Stomach (tissue), 8 donors: ENCODE measurements at regions not wholly inside any gene's neighbourhood (a gene's known extent, or its start where the extent isn't known, plus 50 kb on each side); places are given as distances from the start of the nearest gene placed in this dataset.

Experiments
- DNase-seq, 2 donors: peaks; one replicate each; pipeline versions ENCODE4 v3.0.0 to v3.0.0-alpha.2; 2013 to 2019
- H3K27ac ChIP-seq, 5 donors: fragments of 200-600 bp in 4 of 5; sonication (generic) in 4 of 5; one replicate each; pipeline ENCODE4 v1.5.1; 2013 to 2019; ENCODE audit warnings: mild to moderate bottlenecking in 1 of 5, moderate library complexity in 1 of 5
- H3K27me3 ChIP-seq, 3 donors: fragments of 200-600 bp; sonication (generic); one replicate each; pipeline ENCODE4 v1.5.1; 2017 to 2019; ENCODE audit warnings: mixed run types in 1 of 3
- H3K36me3 ChIP-seq, 4 donors: fragments of 200-600 bp; sonication (generic); 1 replicate in 3 of 4; 2 replicates in 1 of 4; pipeline ENCODE4 v1.5.1; 2016 to 2019
- H3K4me1 ChIP-seq, 4 donors: fragments of 200-600 bp; sonication (generic); one replicate each; pipeline ENCODE4 v1.5.1; 2016 to 2019
- H3K4me3 ChIP-seq, 4 donors: fragments of 200-600 bp; sonication (generic) in 3 of 4; one replicate each; pipeline ENCODE4 v1.5.1; 2016 to 2019; ENCODE audit warnings: mild to moderate bottlenecking in 1 of 4
- H3K9me3 ChIP-seq, 4 donors: fragments of 200-600 bp; sonication (generic); one replicate each; pipeline ENCODE4 v1.5.1; 2016 to 2019
- EP300 ChIP-seq: sonication (generic); formaldehyde crosslinking; IDR thresholded peaks from one replicate; pipeline ENCODE4 v1.6.1; 2017; ENCODE audit warnings: antibody characterized with exemption
- POLR2A ChIP-seq, 4 donors: fragments of 450-650 bp; IDR thresholded peaks; one replicate each; pipeline ENCODE4 v1.6.1; 2016; ENCODE audit warnings: antibody characterized with exemption in 4 of 4, control low read depth in 2 of 4, mild to moderate bottlenecking in 1 of 4, moderate library complexity in 1 of 4
- POLR2AphosphoS5 ChIP-seq, 3 donors: sonication (generic); formaldehyde crosslinking; IDR thresholded peaks; one replicate each; pipeline ENCODE4 v1.6.1; 2016; ENCODE audit warnings: antibody characterized with exemption in 3 of 3
- WGBS, 5 donors: extraction: QIAGEN DNeasy Blood & Tissue Kit in 3 of 5; methylation state at CpG; one replicate each; pipeline versions ENCODE4 v1.1.5 to v1.1.7; 2013 to 2018; 5-methylcytosine and 5-hydroxymethylcytosine counted together
- intact Hi-C: fragments of 100-400 bp; cut with DNase I; formaldehyde crosslinking; loops from one replicate; pipeline ENCODE4 v1.15.1; 2023; ENCODE audit warnings: low total_unique reads
- TF ChIP-seq, protein P1 (sequence below), 7 experiments: fragments of 450-650 bp in 4 of 7; fragments of 200-600 bp in 3 of 7; sonication (generic) in 3 of 7; IDR thresholded peaks; one replicate each; pipeline ENCODE4 v1.5.1; 2016 to 2019; ENCODE audit warnings: antibody characterized with exemption in 7 of 7, control low read depth in 2 of 7, mild to moderate bottlenecking in 1 of 7
- donor health status: healthy with polysubstance abuse.
- donor health status: Bipolar disorder and iron deficiency.
- donor health status: healthy.

DNA sequence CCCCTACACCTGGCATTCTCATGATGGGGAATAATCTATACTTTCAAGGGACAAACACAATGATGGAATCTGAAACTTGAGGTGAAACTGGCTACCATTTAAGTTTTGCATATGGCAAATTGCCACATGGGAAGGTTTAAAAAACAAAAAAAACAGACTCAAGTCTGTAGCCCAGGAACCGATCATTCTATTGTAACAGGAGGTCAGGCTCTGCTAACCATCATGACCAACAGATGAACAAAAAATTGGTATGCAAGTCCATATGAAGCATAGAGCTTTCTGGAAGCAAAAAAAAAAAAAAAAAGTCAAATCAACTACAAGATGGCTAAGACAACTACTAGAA lies 594.3 kb upstream of the DIPK2B start:
- 67 to 93% (median 80%) methylated on average over 1 of the region's 1 CpG for WGBS, 5 donors
- peaks cover 0 to 13% (median 0%) of the 10 kb centered on the region in 3 donors for H3K27me3 ChIP-seq
- H3K27ac ChIP-seq: no peak overlapping the region
- peaks cover 0 to 6% (median 0%) of the 10 kb centered on the region in 4 donors for H3K4me1 ChIP-seq
- intact Hi-C loops: no loop called here
- no peak for DNase-seq
- no peaks in the 10 kb centered on the region for H3K9me3 ChIP-seq
- H3K36me3 ChIP-seq: no peaks in the 10 kb centered on the region
- TF ChIP-seq EP300 (no peak), POLR2A (IDR thresholded peaks at IDR 0.05) (no peak), POLR2AphosphoS5 (IDR thresholded peaks at IDR 0.05) (no peak)
- TF ChIP-seq, protein P1, sequence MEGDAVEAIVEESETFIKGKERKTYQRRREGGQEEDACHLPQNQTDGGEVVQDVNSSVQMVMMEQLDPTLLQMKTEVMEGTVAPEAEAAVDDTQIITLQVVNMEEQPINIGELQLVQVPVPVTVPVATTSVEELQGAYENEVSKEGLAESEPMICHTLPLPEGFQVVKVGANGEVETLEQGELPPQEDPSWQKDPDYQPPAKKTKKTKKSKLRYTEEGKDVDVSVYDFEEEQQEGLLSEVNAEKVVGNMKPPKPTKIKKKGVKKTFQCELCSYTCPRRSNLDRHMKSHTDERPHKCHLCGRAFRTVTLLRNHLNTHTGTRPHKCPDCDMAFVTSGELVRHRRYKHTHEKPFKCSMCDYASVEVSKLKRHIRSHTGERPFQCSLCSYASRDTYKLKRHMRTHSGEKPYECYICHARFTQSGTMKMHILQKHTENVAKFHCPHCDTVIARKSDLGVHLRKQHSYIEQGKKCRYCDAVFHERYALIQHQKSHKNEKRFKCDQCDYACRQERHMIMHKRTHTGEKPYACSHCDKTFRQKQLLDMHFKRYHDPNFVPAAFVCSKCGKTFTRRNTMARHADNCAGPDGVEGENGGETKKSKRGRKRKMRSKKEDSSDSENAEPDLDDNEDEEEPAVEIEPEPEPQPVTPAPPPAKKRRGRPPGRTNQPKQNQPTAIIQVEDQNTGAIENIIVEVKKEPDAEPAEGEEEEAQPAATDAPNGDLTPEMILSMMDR (IDR thresholded peaks at IDR 0.05): no peak
- H3K4me3 ChIP-seq: no peak overlapping the region

DNA sequence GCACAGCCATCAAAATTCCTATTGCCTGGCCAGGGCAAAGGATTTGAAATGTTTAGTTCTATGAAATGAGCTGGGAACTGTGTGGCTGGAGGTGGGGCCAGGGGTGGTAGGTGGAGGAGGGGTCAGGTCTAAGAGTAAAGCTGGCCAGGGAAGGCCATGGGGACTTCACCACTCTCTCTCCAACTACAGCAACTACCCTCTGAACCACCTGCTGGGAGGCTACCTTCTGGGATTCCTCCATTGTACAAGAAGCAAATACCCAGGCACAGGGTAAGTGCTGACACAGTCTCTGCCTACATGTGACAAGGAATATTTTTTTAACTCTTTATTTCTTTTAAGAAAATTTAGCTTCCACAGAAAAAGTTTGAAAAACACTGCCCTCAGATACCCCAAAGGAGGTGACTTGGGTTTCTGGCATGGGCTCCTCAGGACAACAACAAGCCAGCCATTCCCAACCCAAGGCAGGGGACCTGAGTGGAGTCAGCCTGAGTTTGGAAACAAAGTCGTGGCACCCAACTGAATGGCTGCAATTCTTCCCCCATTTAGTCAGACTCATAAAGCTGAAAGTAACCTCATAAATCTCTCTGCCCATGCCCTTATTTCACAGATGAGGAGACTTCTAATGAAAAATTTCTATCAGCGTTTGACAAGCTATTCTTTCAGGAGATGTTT lies 593.8 kb upstream of the DIPK2B start:
- no peak overlapping the region for H3K4me3 ChIP-seq
- no peaks in the 10 kb centered on the region for H3K9me3 ChIP-seq
- H3K4me1 ChIP-seq: peaks cover 0 to 4% (median 0%) of the 10 kb centered on the region in 4 donors
- no peak overlapping the region for H3K27ac ChIP-seq
- H3K27me3 ChIP-seq: peaks cover 0 to 13% (median 0%) of the 10 kb centered on the region in 3 donors
- H3K36me3 ChIP-seq: no peaks in the 10 kb centered on the region
- DNase-seq: no peak
- WGBS, 5 donors: 55 to 96% (median 84%) methylated on average over 2 of the region's 2 CpGs
- TF ChIP-seq POLR2A (IDR thresholded peaks at IDR 0.05) (no peak), EP300 (no peak), POLR2AphosphoS5 (IDR thresholded peaks at IDR 0.05) (no peak)
- intact Hi-C loops: no loop called here

DNA sequence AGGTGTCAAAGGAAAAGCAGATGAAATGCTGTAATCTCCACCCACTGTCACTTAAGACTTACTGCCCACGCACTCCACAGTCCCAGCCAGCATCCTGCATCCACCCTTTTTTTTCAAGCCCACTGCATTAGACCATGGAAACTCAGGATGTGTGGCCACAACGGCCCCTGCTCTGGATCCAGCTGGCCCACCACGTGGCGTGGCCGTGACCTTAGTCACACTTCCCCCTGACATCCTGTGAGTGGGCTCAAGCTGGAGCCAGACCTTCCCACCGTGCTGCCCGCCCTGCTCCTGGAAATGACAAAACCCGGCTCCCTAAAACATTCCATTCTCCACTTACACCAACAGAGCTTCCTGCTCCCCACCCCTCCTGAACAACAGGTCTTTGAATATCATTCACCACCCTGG lies 588.3 kb upstream of the DIPK2B start:
- no peak overlapping the region for H3K4me3 ChIP-seq
- intact Hi-C loops: no loop called here
- H3K36me3 ChIP-seq: no peaks in the 10 kb centered on the region
- H3K4me1 ChIP-seq: no peaks in the 10 kb centered on the region
- H3K27me3 ChIP-seq: peaks cover 0 to 3% (median 0%) of the 10 kb centered on the region in 3 donors
- no peaks in the 10 kb centered on the region for H3K9me3 ChIP-seq
- TF ChIP-seq EP300: no peak
- TF ChIP-seq POLR2AphosphoS5 (IDR thresholded peaks at IDR 0.05): peak in 1 of 3 donors; percentile 15
- H3K27ac ChIP-seq: no peak overlapping the region
- 63 to 73% (median 68%) methylated on average over 7 to 8 of the region's 8 CpGs for WGBS, 5 donors
- DNase-seq: peak in 1 of 2 donors; percentile 40

- 54 to 81% (median 58%) methylated on average over 5 of the region's 5 CpGs for WGBS, 5 donors
- DNase-seq: peak in 1 of 2 donors; percentile 5
- TF ChIP-seq POLR2AphosphoS5 (IDR thresholded peaks at IDR 0.05) (no peak), POLR2A (IDR thresholded peaks at IDR 0.05) (no peak), EP300 (no peak)
- TF ChIP-seq, protein P1 (IDR thresholded peaks at IDR 0.05): no peak
- peaks cover 0 to 3% (median 0%) of the 10 kb centered on the region in 3 donors for H3K27me3 ChIP-seq
- no peaks in the 10 kb centered on the region for H3K4me1 ChIP-seq
- no peak overlapping the region for H3K27ac ChIP-seq
- no peak overlapping the region for H3K4me3 ChIP-seq
- H3K36me3 ChIP-seq: no peaks in the 10 kb centered on the region
- intact Hi-C loops: no loop called here
- H3K9me3 ChIP-seq: no peaks in the 10 kb centered on the region
Measured at GRCh38 chrX:45788315-45788714, 587.6 kb upstream of the DIPK2B start.

DNA sequence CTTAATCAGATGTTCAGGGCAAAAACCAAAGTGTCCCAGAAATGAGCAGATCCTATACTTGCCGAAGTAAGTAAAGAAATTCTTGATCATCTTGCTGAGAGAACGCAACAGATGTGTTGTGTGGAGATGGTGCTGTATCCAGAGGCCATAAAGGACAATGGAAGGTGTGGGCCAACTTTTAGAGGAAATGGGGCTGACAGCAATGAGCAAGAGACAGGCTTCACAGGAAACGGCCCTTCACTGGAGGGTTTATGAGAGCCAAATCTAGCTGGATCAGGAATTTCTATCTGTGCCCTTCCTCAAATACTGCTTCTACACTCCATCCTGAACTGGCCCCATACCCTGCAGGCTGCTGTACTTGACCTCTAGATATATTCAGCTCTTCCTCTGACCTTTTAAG lies 583.9 kb upstream of the DIPK2B start:
- Histone ChIP-seq H3K27me3 (peaks cover 0 to 3% (median 0%) of the 10 kb centered on the region in 3 donors), H3K27ac (no peak overlapping the region), H3K4me1 (no peaks in the 10 kb centered on the region), H3K36me3 (no peaks in the 10 kb centered on the region), H3K4me3 (no peak overlapping the region), H3K9me3 (no peaks in the 10 kb centered on the region)
- intact Hi-C loops: no loop called here
- WGBS, 5 donors: 73 to 86% (median 83%) methylated on average over 3 of the region's 3 CpGs
- TF ChIP-seq POLR2A (IDR thresholded peaks at IDR 0.05): no peak
- TF ChIP-seq EP300: no peak
- TF ChIP-seq, protein P1 (IDR thresholded peaks at IDR 0.05): no peak
- no peak for TF ChIP-seq POLR2AphosphoS5 (IDR thresholded peaks at IDR 0.05)
- DNase-seq: no peak
